ENCODE measurements at regions not wholly inside any gene's neighbourhood (a gene's known extent, or its start where the extent isn't known, plus 50 kb on each side); places are given as distances from the start of the nearest gene placed in this dataset.

DNA sequence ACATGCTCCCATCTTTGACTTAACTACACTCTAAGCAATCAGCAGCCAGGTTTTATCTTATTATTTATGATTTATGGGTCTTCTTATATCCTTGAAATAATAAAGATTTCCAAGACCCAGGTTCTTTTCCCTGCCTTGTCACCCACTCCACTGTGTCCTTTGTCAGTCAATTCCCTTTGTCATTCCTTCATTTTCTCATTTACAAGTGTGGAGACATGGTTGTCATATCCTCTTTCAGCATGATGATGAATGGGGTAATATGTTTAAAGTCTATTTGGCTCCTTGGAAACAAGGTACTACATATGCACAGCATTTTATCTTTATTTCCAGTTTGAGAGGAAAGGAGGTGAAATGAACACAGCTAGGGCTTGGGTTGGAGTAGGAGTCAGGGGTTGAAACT, 521.8 kb downstream of the LMO7 start:
- H2AFZ ChIP-seq (ENCODE audit: control insufficient read depth, low read length), result no peak overlapping the region
- DNase-seq (ENCODE audit: low read depth, low spot score) (no peak), FAIRE-seq (no peak)
- dilution Hi-C loops (cut with MboI; ENCODE audit: extremely low pct_ligation_motif_present, low sequenced_read_pairs), result no loop called here
- H3K79me2 ChIP-seq (ENCODE audit: control insufficient read depth, insufficient read depth, low read length), result no peaks in the 10 kb centered on the region
- H3K27ac ChIP-seq (ENCODE audit: control insufficient read depth, insufficient read depth, low read length), result no peak overlapping the region
- no peaks in the 10 kb centered on the region for H3K9me1 ChIP-seq (ENCODE audit: control insufficient read depth, extremely low read depth, insufficient read depth, low read length)
- no peak overlapping the region for H3K4me2 ChIP-seq (ENCODE audit: control insufficient read depth, extremely low read depth, insufficient read depth, low read depth, low read length)
- H3K27me3 ChIP-seq (ENCODE audit: control insufficient read depth, extremely low read depth, insufficient read depth, low read length), result no peaks in the 10 kb centered on the region
- no peaks in the 10 kb centered on the region for H4K20me1 ChIP-seq (ENCODE audit: control insufficient read depth, extremely low read depth, insufficient read depth, low read length)
- H3K4me1 ChIP-seq (ENCODE audit: control insufficient read depth, extremely low read depth, insufficient read depth, low read length), result no peaks in the 10 kb centered on the region
- TF ChIP-seq EZH2 (IDR thresholded peaks at IDR 0.05; ENCODE audit: low read length) (no peak), CTCF (optimal IDR thresholded peaks at IDR 0.05 in 1 of 3, IDR thresholded peaks at IDR 0.05 in 1 of 3, conservative IDR thresholded peaks at IDR 0.05 in 1 of 3; ENCODE audit: extremely low read depth in 1 of 3, insufficient read depth in 2 of 3, low read length in 3 of 3) (no peak)
- H3K9ac ChIP-seq (ENCODE audit: control insufficient read depth, extremely low read depth, insufficient read depth, low read length), result no peak overlapping the region
- no peaks in the 10 kb centered on the region for H3K9me3 ChIP-seq (ENCODE audit: control insufficient read depth, low read depth, low read length)
- H3K36me3 ChIP-seq (ENCODE audit: control insufficient read depth in 2 of 2, extremely low read depth in 1 of 2, insufficient read depth in 2 of 2, low read length in 2 of 2), result no peaks in the 10 kb centered on the region
- no peak overlapping the region for H3K4me3 ChIP-seq (ENCODE audit: control insufficient read depth in 2 of 3, extremely low read depth in 1 of 3, insufficient read depth in 2 of 3, low read depth in 1 of 3, low read length in 3 of 3)

- TF ChIP-seq CTCF (optimal IDR thresholded peaks at IDR 0.05 in 1 of 3, IDR thresholded peaks at IDR 0.05 in 1 of 3, conservative IDR thresholded peaks at IDR 0.05 in 1 of 3; ENCODE audit: extremely low read depth in 1 of 3, insufficient read depth in 2 of 3, low read length in 3 of 3) (no peak), EZH2 (IDR thresholded peaks at IDR 0.05; ENCODE audit: low read length) (no peak)
- no peaks in the 10 kb centered on the region for H3K79me2 ChIP-seq (ENCODE audit: control insufficient read depth, insufficient read depth, low read length)
- no peak overlapping the region for H3K4me2 ChIP-seq (ENCODE audit: control insufficient read depth, extremely low read depth, insufficient read depth, low read depth, low read length)
- H3K27ac ChIP-seq (ENCODE audit: control insufficient read depth, insufficient read depth, low read length), result no peak overlapping the region
- no peak overlapping the region for H3K9ac ChIP-seq (ENCODE audit: control insufficient read depth, extremely low read depth, insufficient read depth, low read length)
- H3K4me3 ChIP-seq (ENCODE audit: control insufficient read depth in 2 of 3, extremely low read depth in 1 of 3, insufficient read depth in 2 of 3, low read depth in 1 of 3, low read length in 3 of 3), result no peak overlapping the region
- no peaks in the 10 kb centered on the region for H4K20me1 ChIP-seq (ENCODE audit: control insufficient read depth, extremely low read depth, insufficient read depth, low read length)
- no peaks in the 10 kb centered on the region for H3K9me1 ChIP-seq (ENCODE audit: control insufficient read depth, extremely low read depth, insufficient read depth, low read length)
- H3K9me3 ChIP-seq (ENCODE audit: control insufficient read depth, low read depth, low read length), result no peaks in the 10 kb centered on the region
- no peaks in the 10 kb centered on the region for H3K27me3 ChIP-seq (ENCODE audit: control insufficient read depth, extremely low read depth, insufficient read depth, low read length)
- no peak for DNase-seq (ENCODE audit: low read depth, low spot score)
- dilution Hi-C loops (cut with MboI; ENCODE audit: extremely low pct_ligation_motif_present, low sequenced_read_pairs), result no loop called here
- no peaks in the 10 kb centered on the region for H3K36me3 ChIP-seq (ENCODE audit: control insufficient read depth in 2 of 2, extremely low read depth in 1 of 2, insufficient read depth in 2 of 2, low read length in 2 of 2)
- no peak overlapping the region for H2AFZ ChIP-seq (ENCODE audit: control insufficient read depth, low read length)
- FAIRE-seq, result no peak
- no peaks in the 10 kb centered on the region for H3K4me1 ChIP-seq (ENCODE audit: control insufficient read depth, extremely low read depth, insufficient read depth, low read length)
These were observed 517.1 kb downstream of the LMO7 start for GRCh38 chr13:76153239-76153638.
